ENCODE measurements at regions not wholly inside any gene's neighbourhood (a gene's known extent, or its start where the extent isn't known, plus 50 kb on each side); places are given as distances from the start of the nearest gene placed in this dataset.

- no peak for TF ChIP-seq CTCF (conservative IDR thresholded peaks at IDR 0.05)
- TF ChIP-seq ZFX (IDR thresholded peaks at IDR 0.05): no peak
Observed at GRCh38 chr16:85391175-85391707, 221.9 kb upstream of the GSE1 start.

All from C4-2B (cell line).